Stimulated activated naive CD8-positive, alpha-beta T cell treated with anti-CD3 and anti-CD28 coated beads, Interleukin-15, Interleukin-2, amounts not matched to agents 100 ng/mL and 50 ng/mL, for 24 hours (primary cell): ENCODE measurements at regions not wholly inside any gene's neighbourhood (a gene's known extent, or its start where the extent isn't known, plus 50 kb on each side); places are given as distances from the start of the nearest gene placed in this dataset.
"Not testable (repeated sequence)": the region's sequence is repeated elsewhere in the genome, so short reads cannot be mapped to it uniquely, and the experiment has no call there.

ENCODE experiments used
- H3K27ac Mint-ChIP-seq: one replicate; pipeline ENCODE4 v1.8.0; 2021; ENCODE audit warnings: mild to moderate bottlenecking, mixed read lengths
- H3K27me3 Mint-ChIP-seq: one replicate; pipeline ENCODE4 v1.8.0; 2021; ENCODE audit warnings: mixed read lengths
- H3K36me3 Mint-ChIP-seq: one replicate; pipeline ENCODE4 v1.8.0; 2021; ENCODE audit warnings: low read depth, mixed read lengths
- H3K4me1 Mint-ChIP-seq: one replicate; pipeline ENCODE4 v1.8.0; 2021; ENCODE audit warnings: low read depth, mixed read lengths
- H3K4me3 Mint-ChIP-seq: one replicate; pipeline ENCODE4 v1.8.0; 2021; ENCODE audit warnings: mild to moderate bottlenecking, mixed read lengths
- H3K9me3 Mint-ChIP-seq: one replicate; pipeline ENCODE4 v1.8.0; 2021; ENCODE audit warnings: mixed read lengths

DNA sequence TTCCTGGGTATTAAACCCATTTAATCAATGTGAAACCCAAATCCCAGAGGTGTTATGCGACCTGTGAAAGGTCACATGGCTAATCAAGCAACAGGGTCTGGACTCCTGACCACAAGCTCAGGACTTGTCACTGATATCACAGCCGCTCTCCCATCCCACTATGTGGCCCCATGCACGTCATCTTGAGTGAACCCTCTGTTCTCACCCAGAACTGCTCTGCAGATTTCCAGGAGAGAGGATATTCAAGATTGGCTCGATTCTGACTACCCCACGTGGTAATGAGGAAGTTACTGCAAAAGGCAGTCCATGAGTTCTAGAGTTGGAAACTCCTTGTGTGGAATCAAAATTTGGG is 173.5 kb upstream of the ETV3 start:
- Mint-ChIP-seq H3K36me3 (peaks cover 5% of the 10 kb centered on the region), H3K9me3 (peaks cover 4% of the 10 kb centered on the region), H3K4me3 (no peak overlapping the region), H3K27me3 (peaks cover 38% of the 10 kb centered on the region), H3K4me1 (no peaks in the 10 kb centered on the region), H3K27ac (no peak overlapping the region)

DNA sequence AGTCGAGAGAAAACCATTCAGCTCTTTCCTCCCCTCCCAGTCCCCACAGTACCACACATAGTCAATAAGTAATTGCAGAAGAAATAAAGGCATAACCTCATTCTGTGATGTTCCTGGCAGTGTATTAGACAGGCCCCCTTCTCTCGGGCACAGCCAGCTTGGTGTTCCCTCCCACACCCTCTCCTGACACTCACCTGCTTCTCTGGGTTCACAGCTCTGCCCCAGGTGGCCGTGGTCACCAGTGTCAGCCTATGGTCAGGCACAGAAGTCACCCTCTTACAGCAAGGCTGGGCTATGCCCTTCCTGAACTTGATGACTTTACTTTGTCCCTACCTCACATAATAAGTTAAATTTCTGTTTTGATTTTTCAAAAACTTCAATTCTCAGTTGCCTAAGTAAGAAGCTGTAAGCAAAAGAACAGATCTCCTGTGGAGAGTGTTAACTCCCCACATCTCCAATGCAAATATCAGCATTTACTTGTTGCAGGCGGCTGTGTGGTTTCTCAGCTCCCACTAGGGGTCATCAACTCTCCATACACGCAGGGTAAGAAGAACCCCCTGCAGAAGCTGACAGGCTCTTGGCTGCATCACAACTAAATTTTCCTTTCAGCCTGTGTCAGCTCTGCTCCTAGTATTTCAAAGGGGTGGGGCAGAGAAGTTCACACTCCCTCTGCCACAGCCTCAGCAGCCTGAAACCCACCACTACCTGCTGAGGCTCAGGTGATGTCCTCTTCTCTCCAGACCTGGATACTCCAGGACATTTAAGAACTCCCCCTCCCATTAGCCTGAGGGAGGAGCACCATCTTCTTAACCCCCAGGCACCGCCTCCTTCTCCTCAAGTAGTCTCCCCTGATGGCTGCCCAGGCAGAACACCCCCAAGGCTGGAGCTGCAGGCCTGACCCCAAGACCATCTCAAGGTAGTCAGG is 172.9 kb upstream of the ETV3 start:
- H3K36me3 Mint-ChIP-seq, H3K4me3 Mint-ChIP-seq, H3K9me3 Mint-ChIP-seq, H3K27ac Mint-ChIP-seq, H3K4me1 Mint-ChIP-seq: not testable (repeated sequence)
- H3K27me3 Mint-ChIP-seq: peaks cover 34% of the 10 kb centered on the region

DNA sequence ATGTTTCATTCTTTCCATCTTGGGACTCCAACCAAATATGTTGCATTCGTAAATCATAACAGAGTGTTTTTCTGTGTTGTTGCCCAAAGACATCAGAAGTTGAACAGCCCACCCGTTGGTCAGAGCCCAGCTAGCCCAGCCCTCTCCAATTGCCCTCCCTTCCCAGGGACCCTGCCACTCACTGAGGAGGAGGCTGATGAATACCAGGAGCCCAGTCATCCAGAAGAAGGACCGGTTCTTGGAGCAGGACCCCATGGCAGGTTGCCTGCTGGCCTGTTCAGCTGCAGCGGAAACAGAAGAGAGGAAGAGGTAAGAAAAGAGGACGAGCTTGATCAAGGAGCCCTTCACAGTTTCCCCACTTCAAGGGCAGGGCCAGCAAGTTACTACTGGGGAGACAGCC is 172.2 kb upstream of the ETV3 start:
- Mint-ChIP-seq H3K9me3 (no peaks in the 10 kb centered on the region), H3K27me3 (peaks cover 34% of the 10 kb centered on the region), H3K4me1 (no peaks in the 10 kb centered on the region), H3K36me3 (no peaks in the 10 kb centered on the region), H3K4me3 (no peak overlapping the region), H3K27ac (no peak overlapping the region)

DNA sequence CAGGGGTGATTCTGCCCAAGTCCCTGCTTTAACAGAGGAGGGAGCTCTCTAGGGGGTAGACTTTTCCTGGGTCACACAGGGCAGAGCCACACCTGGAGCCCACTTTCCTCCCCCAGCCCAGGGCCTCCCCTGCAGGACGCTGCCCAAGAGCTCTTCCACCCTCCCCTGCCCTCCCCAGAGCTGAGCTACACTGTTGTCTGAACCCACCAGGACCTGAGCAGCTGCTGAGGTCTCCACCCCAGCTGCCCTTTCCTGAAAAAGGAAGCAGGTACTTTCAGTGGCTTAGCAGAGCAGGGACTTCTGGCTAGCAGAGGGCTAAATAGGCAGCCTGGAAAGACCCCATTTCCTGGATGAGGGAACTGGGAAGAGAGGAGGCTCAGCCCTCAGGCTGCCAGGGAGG is 169.3 kb upstream of the ETV3 start:
- H3K36me3 Mint-ChIP-seq: no peaks in the 10 kb centered on the region
- H3K27ac Mint-ChIP-seq: no peak overlapping the region
- H3K9me3 Mint-ChIP-seq: no peaks in the 10 kb centered on the region
- H3K4me3 Mint-ChIP-seq: no peak overlapping the region
- peaks cover 20% of the 10 kb centered on the region for H3K27me3 Mint-ChIP-seq
- H3K4me1 Mint-ChIP-seq: no peaks in the 10 kb centered on the region

DNA sequence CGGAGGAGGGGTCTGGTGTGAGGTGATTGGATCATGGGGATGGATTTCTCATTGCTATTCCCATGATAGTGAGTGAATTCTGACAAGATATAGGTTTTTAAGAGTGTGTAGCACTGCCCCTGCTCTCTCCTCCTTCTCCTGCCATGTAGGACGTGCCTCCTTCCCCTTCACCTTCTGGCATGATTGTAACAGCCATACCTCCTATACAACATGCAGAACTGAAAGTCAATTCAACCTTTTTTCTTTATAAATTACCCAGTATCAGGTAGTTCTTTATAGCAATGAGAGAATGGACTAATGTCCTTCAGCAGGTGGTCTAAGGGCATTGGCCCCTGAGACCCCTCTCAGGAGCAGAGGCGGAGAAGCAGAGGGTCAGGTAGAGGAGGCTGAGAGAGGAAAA is 168.7 kb upstream of the ETV3 start:
- Mint-ChIP-seq H3K4me1 (no peaks in the 10 kb centered on the region), H3K9me3 (no peaks in the 10 kb centered on the region), H3K36me3 (no peaks in the 10 kb centered on the region), H3K4me3 (no peak overlapping the region), H3K27me3 (peaks cover 20% of the 10 kb centered on the region), H3K27ac (no peak overlapping the region)

DNA sequence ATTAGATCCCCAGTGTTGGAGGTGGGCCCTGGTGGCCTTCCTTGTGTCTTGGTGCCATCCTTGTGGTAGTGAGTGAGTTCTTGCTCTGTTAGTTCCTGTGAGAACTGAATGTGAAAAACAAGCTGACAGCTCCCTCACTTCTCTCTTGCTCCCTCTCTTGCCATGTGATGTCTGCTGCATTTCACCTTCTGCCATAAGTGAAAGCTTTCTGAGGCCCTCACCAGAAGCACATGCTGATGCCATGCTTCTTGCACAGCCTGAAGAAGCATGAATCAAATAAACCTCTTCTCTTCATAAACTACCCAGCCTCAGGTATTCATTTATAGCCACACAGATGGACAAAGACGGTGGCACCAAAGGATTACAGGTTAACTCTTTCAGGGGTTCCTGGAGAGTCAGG is 166.1 kb upstream of the ETV3 start:
- no peaks in the 10 kb centered on the region for H3K4me1 Mint-ChIP-seq
- H3K9me3 Mint-ChIP-seq: no peaks in the 10 kb centered on the region
- no peak overlapping the region for H3K4me3 Mint-ChIP-seq
- peaks cover 3% of the 10 kb centered on the region for H3K27me3 Mint-ChIP-seq
- no peaks in the 10 kb centered on the region for H3K36me3 Mint-ChIP-seq
- H3K27ac Mint-ChIP-seq: no peak overlapping the region

DNA sequence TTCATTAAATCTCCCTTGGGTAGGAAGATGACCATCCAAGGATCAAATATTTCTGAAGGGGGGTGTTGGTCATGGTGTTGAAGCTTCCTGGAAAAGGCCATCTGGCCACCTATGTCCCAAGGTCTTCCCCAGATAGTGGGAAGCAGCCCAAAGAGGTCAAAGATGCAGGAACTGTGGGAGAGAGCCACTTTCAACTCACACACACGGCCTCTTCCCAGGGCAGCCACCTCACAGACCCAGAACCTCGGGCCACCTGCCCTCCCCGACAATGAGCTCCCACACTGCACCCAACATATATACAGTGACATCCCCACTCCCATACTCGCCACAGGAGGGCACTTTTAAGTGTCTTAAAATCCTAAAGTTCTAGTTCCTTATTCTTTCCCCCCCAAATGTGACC is 164.5 kb upstream of the ETV3 start:
- no peak overlapping the region for H3K4me3 Mint-ChIP-seq
- H3K36me3 Mint-ChIP-seq: no peaks in the 10 kb centered on the region

DNA sequence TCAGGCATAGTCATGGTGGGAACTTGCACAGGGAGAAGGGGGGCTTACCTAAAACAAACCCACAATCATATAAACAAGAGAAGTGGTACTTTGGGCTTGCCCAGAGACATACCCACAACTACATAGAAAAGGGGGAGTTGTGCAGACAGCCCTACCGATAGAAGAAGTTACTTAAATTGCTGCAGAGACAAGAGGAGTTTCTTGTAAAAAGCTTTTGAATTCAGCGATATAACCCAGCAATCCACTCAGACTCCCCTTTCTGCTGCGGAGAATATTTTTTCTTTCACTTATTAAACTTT is 164.0 kb upstream of the ETV3 start:
- Mint-ChIP-seq H3K4me3 (no peak overlapping the region), H3K4me1 (no peaks in the 10 kb centered on the region), H3K36me3 (no peaks in the 10 kb centered on the region), H3K27ac (no peak overlapping the region), H3K27me3 (no peaks in the 10 kb centered on the region), H3K9me3 (no peaks in the 10 kb centered on the region)

More for the DNA sequence above, 164.5 kb upstream of the ETV3 start:
- H3K9me3 Mint-ChIP-seq: no peaks in the 10 kb centered on the region
- H3K27me3 Mint-ChIP-seq: no peaks in the 10 kb centered on the region
- H3K27ac Mint-ChIP-seq: no peak overlapping the region
- H3K4me1 Mint-ChIP-seq: no peaks in the 10 kb centered on the region

DNA sequence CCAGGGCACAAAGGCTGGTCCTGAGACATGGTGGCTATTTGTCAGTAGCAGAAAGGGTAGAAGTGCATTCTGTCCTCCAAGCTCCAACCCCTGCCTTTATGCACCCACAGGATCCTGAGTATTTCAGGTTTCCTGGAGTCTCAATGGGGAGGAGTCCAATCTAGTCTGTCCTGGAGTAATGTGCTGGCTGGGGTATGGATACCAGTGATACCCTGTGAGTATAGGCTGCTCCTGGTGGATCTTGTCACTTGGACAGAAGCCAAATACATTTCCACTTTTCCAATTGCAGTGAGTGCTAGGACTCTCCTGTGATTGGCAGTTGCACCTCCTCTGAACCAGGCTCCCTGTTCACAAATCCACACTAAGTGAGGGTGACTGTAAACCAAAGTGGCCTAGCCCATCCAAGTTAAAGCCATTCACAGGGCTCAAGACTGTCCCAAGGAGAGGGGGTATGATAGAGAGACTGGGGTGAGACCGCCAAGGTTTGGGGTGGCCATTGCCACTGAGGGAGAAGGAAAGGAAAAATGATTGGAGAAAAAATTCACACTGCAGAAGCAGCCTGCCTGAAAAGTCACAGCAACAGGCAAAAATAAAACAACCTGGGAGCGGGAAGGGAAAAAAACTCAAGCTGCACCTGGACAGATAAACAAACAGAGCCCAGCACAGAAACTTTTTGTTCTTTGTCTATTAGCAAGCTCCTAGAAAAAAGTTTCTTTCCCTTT is 163.4 kb upstream of the ETV3 start:
- H3K9me3 Mint-ChIP-seq: no peaks in the 10 kb centered on the region
- H3K4me3 Mint-ChIP-seq: no peak overlapping the region
- no peak overlapping the region for H3K27ac Mint-ChIP-seq
- no peaks in the 10 kb centered on the region for H3K36me3 Mint-ChIP-seq
- H3K27me3 Mint-ChIP-seq: peaks cover 5% of the 10 kb centered on the region
- no peaks in the 10 kb centered on the region for H3K4me1 Mint-ChIP-seq

DNA sequence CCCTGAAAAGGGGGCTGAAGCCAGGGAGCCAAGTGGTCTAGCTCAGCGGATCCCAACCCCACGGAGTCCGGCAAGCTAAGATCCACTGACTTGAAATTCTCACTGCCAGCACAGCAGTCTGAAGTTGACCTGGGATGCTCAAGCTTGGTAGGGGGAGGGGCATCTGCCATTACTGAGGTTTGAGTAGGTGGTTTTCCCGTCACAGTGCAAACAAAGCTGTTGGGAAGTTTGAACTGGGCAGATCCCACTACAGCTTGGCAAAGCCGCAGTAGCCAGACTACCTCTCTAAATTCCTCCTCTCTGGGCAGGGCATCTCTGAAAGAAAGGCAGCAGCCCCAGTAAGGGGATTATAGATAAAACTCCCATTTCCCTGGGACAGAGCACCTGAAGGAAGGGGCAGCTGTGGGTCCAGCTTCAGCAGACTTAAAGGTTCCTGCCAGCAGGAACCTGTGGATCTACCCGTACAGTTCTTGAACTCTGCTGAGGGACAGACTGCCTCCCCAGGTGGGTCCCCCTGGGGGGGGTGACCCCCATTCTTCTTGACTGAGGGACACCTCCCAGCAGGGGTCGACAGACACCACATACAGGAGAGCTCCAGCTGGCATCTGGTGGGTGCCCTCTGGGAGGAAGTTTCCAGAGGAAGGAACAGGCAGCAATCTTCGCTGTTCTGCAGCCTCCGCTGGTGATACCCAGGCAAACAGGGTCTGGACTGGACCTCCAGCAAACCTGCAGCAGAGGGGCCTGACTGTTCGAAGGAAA is 156.4 kb upstream of the ETV3 start:
- H3K9me3 Mint-ChIP-seq, H3K36me3 Mint-ChIP-seq, H3K4me1 Mint-ChIP-seq, H3K27ac Mint-ChIP-seq, H3K4me3 Mint-ChIP-seq: not testable (repeated sequence)
- peaks cover 15% of the 10 kb centered on the region for H3K27me3 Mint-ChIP-seq

DNA sequence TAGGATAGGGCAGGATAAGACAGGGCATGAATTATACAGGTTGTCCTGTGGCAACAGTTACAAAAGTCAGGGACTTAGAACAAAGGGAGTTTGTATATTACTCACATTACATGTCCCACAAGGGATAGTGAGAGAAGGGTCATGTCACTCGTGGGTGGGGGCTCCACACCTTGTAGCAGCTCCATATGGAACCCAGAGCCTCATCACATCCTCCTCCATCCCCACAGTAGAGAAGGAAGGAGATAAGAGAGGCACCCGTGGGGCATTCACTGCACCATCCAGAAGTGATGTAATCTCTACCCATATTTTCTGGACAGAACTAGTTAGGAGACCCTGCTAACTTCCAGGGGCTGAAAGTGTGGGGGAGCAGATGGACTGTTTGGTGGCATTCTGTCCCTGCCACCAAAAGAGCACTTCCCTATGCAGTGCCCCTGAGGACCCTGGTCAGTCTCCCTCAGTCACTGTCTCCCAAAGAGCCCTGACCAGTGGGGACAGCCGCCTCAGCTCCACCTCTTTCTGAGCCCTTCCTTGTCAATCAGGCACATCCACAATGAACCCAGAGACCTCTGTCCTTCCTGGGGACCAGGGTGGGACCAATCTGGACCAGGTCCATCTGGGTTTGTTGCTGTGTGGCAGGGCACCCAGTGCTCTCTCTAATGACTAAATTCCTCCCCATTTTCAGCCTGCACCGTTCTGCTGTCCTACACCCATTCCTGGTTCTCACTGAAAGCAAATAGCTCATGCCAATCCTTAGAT is 154.8 kb upstream of the ETV3 start:
- H3K4me3 Mint-ChIP-seq: no peak overlapping the region
- no peaks in the 10 kb centered on the region for H3K36me3 Mint-ChIP-seq
- peaks cover 22% of the 10 kb centered on the region for H3K27me3 Mint-ChIP-seq
- H3K9me3 Mint-ChIP-seq: no peaks in the 10 kb centered on the region
- H3K4me1 Mint-ChIP-seq: no peaks in the 10 kb centered on the region
- no peak overlapping the region for H3K27ac Mint-ChIP-seq

DNA sequence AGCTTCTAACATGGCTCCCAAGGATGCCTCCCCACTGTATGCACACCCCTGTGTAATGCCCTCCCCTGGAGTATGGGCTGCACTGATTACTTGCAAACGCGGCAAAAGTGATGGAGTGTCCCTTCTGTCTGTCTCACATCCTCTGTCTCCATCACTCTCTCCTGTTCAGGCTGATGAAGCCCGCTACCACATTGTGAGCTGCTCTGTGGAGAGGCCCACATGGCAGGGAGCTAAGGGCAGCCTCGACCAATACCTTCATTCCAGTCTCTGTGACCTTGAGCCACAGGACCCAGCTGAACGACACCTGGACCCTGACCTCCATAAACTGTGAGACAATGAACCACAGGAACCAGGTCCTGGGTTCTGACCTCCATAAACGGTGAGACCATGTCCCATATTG is 154.1 kb upstream of the ETV3 start:
- H3K27ac Mint-ChIP-seq: no peak overlapping the region
- H3K4me1 Mint-ChIP-seq: no peaks in the 10 kb centered on the region
- H3K4me3 Mint-ChIP-seq: no peak overlapping the region
- H3K9me3 Mint-ChIP-seq: no peaks in the 10 kb centered on the region
- no peaks in the 10 kb centered on the region for H3K36me3 Mint-ChIP-seq
- peaks cover 29% of the 10 kb centered on the region for H3K27me3 Mint-ChIP-seq

DNA sequence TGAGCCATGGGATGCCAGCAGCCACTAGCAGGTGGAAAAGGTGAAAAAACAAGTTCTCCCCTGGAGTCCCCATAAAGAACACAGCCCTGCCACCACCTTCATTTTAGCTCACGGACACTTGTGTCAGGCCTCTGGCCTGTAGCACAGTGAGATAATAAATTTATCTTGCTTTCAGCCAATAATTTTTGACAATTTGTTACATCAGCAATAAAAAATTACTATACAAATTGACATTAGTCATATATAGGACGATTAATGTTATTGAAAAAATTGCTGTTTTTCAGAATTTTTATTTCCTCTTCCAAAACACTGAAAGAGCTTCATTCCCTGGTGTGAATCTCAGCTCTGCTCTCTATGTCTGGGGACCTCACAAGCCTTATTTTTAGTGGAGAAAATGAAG is 152.9 kb upstream of the ETV3 start:
- Mint-ChIP-seq H3K36me3 (no peaks in the 10 kb centered on the region), H3K27ac (no peak overlapping the region), H3K9me3 (no peaks in the 10 kb centered on the region), H3K4me1 (no peaks in the 10 kb centered on the region), H3K27me3 (peaks cover 27% of the 10 kb centered on the region), H3K4me3 (no peak overlapping the region)

DNA sequence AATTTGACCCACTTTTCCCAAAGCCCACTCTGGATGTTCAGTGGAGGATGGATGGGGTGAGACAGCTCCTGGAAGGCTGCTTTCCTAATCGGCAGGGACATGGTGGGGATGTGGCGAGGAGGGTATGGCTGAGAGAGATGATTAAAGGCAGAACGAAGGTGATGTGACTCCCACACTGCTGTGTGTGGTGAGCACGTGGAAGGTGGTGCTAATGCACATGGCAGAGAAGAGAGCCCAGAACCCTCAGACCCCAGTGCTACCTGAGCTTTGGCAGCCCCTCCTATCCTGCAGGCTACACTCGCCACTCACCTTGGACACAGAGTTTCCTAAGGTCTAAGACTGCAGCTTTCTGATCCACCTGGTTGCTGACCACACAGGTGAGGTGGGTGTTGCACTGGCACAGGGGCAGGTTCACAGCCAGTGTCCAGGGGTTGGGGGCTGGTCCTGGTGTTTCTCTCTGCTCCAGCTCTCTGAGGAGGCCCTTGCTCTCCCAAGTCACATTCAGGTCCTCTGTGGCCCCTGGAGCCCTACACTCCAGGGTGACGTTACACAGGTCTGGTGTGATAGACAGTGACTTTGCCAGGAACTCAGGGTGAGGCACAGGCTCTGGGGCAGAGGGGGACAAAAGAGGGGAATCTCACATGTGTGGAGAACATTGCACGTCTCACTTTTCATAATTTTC is 151.4 kb upstream of the ETV3 start:
- no peaks in the 10 kb centered on the region for H3K9me3 Mint-ChIP-seq
- H3K36me3 Mint-ChIP-seq: no peaks in the 10 kb centered on the region
- no peaks in the 10 kb centered on the region for H3K4me1 Mint-ChIP-seq
- H3K4me3 Mint-ChIP-seq: no peak overlapping the region
- peaks cover 22% of the 10 kb centered on the region for H3K27me3 Mint-ChIP-seq
- H3K27ac Mint-ChIP-seq: no peak overlapping the region
